22Rv1 (cell line): ENCODE measurements at regions not wholly inside any gene's neighbourhood (a gene's known extent, or its start where the extent isn't known, plus 50 kb on each side); places are given as distances from the start of the nearest gene placed in this dataset.

Source experiments
- CTCF ChIP-seq: fragments of 450-650 bp; IDR thresholded peaks from 2 replicates; pipeline ENCODE4 v1.5.1; 2017; ENCODE audit warnings: mild to moderate bottlenecking
- ZFX ChIP-seq: fragments of 450-650 bp; IDR thresholded peaks from 2 replicates; pipeline ENCODE4 v1.6.1; 2017; ENCODE audit warnings: antibody characterized with exemption, borderline replicate concordance

DNA sequence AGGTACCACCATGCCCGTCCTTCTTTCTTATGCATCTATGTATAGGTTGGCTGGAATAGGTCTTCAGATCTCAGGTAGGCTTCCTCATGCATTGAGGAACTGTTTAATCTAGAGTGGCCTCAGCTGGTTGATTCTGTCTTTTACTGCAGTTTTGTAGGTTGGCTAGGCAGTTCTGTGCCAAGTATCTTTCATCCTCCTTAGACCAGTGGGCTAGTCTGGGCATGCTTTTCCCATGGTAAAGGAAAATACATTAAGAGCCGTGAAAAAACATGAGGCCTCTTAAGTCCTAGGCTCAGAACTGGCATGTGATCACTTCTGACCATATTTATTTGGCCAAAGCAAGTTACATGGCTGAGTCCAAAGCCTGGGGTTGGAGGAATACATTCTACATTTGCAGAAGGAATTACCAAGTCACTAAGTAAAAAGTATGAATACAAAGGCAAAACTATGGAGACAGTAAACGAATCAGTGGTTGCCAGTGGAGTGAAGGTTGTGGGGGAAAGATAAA, 137.3 kb downstream of the WIF1 start:
- TF ChIP-seq CTCF (no peak), ZFX (no peak)
